GM12891 (cell line): ENCODE measurements at regions not wholly inside any gene's neighbourhood (a gene's known extent, or its start where the extent isn't known, plus 50 kb on each side); places are given as distances from the start of the nearest gene placed in this dataset.

Source experiments
- PAX5 ChIP-seq: IDR thresholded peaks from 2 replicates; pipeline ENCODE4 v1.6.1; 2011; ENCODE audit warnings: low read length, moderate library complexity, mild to moderate bottlenecking; ENCODE audit not compliant: insufficient read depth, severe bottlenecking
- POLR2A ChIP-seq: IDR thresholded peaks from 2 replicates; pipeline ENCODE4 v1.6.1; 2011; ENCODE audit warnings: low read depth, low read length, control low read depth
- POLR2AphosphoS5 ChIP-seq: IDR thresholded peaks from 2 replicates; pipeline ENCODE4 v1.6.1; 2011; ENCODE audit warnings: low read depth, low read length, control low read depth
- TAF1 ChIP-seq: IDR thresholded peaks from 2 replicates; pipeline ENCODE4 v1.6.1; 2011; ENCODE audit warnings: low read depth, low read length, control low read depth

DNA sequence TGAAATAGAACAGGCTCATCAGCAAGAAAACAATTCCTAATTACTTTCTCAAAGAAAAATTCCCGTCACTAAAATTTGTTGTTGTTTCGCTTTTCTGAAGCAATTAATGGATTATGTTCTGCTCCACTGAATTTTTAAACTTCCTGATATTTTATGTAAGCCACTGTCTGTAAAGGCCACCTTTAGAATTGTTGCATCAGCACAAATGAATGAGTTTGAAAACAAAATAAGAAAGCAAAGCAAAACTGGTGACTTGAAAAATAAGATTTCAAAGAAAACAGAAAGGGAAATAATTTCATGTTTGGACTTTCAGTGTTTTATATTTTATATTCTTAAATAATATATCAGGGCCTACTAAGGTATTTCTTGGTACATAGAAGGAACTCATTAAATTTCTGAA lies 636.3 kb upstream of the TYRP1 start:
- no peak for TF ChIP-seq POLR2A
- TF ChIP-seq POLR2AphosphoS5, result no peak
- no peak for TF ChIP-seq TAF1
- no peak for TF ChIP-seq PAX5
